Panc1 (cell line): ENCODE measurements at regions not wholly inside any gene's neighbourhood (a gene's known extent, or its start where the extent isn't known, plus 50 kb on each side); places are given as distances from the start of the nearest gene placed in this dataset.

Experiments used
- ATAC-seq: fragments of 200-7000 bp; cut with Tn5 transposase; 2 replicates; pipeline ENCODE4 v1.9.1; 2020; ENCODE audit warnings: mild to moderate bottlenecking, moderate library complexity
- BruUV-seq: library from RNA; stranded (reverse); fragments of 400-500 nt; replicated peaks from 2 replicates; lab custom pipeline; 2021; lab: Mats Ljungman, UMichigan
- CTCF ChIA-PET: fragments of 300-600 bp; sonication (Branson Sonifier 250); formaldehyde crosslinking; loops from one replicate; lab custom pipeline; 2022; ENCODE audit warnings: antibody characterized with exemption; lab: Charles Lee
- POLR2A ChIA-PET: fragments of 300-600 bp; sonication (Branson Sonifier 250); formaldehyde crosslinking; loops from one replicate; lab custom pipeline; 2022; ENCODE audit warnings: antibody characterized with exemption; lab: Charles Lee
- DNase-seq: peaks from one replicate; pipeline ENCODE4 v3.0.0-alpha.2; 2010; ENCODE audit warnings: low read depth, low spot score
- H3K27ac ChIP-seq: 2 replicates; pipeline ENCODE4 v1.5.1; 2011; ENCODE audit warnings: mild to moderate bottlenecking, low read length, inconsistent platforms
- H3K27me3 ChIP-seq: fragments of 200-500 bp; sonication (Bioruptor generic); 2 replicates; pipeline ENCODE4 v1.6.0; 2014; ENCODE audit warnings: low read length, inconsistent platforms; ENCODE audit not compliant: control insufficient read depth, insufficient read depth
- H3K36me3 ChIP-seq: fragments of 200-500 bp; sonication (Bioruptor generic); 2 replicates; pipeline ENCODE4 v1.5.1; 2014; ENCODE audit warnings: inconsistent platforms, mild to moderate bottlenecking, low read length, moderate library complexity; ENCODE audit not compliant: control insufficient read depth, insufficient read depth
- H3K4me1 ChIP-seq: 2 replicates; pipeline ENCODE4 v1.5.1; 2011; ENCODE audit warnings: inconsistent platforms, mild to moderate bottlenecking, low read length, moderate library complexity; ENCODE audit not compliant: control insufficient read depth, insufficient read depth
- H3K4me3 ChIP-seq, 2 experiments: 2 replicates each; pipeline ENCODE4 v1.5.1; 2011 to 2012; ENCODE audit warnings: low read depth in 2 of 2, low read length in 2 of 2, mild to moderate bottlenecking in 2 of 2, inconsistent platforms in 1 of 2, moderate library complexity in 1 of 2
- H3K9me3 ChIP-seq: fragments of 200-500 bp; sonication (Bioruptor generic); 2 replicates; pipeline ENCODE4 v1.5.1; 2014; ENCODE audit warnings: low read depth, mild to moderate bottlenecking, inconsistent platforms, low read length, moderate library complexity; ENCODE audit not compliant: control insufficient read depth, insufficient read depth
- POLR2AphosphoS5 ChIP-seq: IDR thresholded peaks from 2 replicates; pipeline ENCODE4 v1.6.1; 2012; ENCODE audit warnings: mild to moderate bottlenecking, low read depth, low read length, moderate library complexity
- SIN3A ChIP-seq: IDR thresholded peaks from 2 replicates; pipeline ENCODE4 v1.6.1; 2012; ENCODE audit warnings: low read depth, mild to moderate bottlenecking, low read length, moderate library complexity, borderline replicate concordance; ENCODE audit not compliant: insufficient read depth
- TCF7L2 ChIP-seq: IDR thresholded peaks from 2 replicates; pipeline ENCODE4 v1.6.1; 2011; ENCODE audit warnings: mild to moderate bottlenecking, low read depth, low read length, inconsistent platforms
- in situ Hi-C: cut with HindIII; loops from 2 replicates; pipeline ENCODE4 v1.10.0; 2016; ENCODE audit warnings: low sequenced_read_pairs, low pct_unique_long_range_greater_than_20kb
- intact Hi-C: fragments of 100-400 bp; cut with micrococcal nuclease; formaldehyde crosslinking; loops from one replicate; pipeline ENCODE4 v1.10.0; 2022; ENCODE audit not compliant: unreplicated experiment
- TF ChIP-seq, protein P1 (sequence below), 2 experiments: IDR thresholded peaks; 2 replicates each; pipeline ENCODE4 v1.6.1; 2011 to 2012; ENCODE audit warnings: low read depth in 2 of 2, control low read depth in 1 of 2, low read length in 1 of 2, mild to moderate bottlenecking in 1 of 2, moderate library complexity in 1 of 2; ENCODE audit not compliant: insufficient read depth in 1 of 2
- TF ChIP-seq, protein P2 (sequence below): fragments of 450-650 bp; IDR thresholded peaks from 2 replicates; pipeline ENCODE4 v1.5.1; 2017; ENCODE audit warnings: mild to moderate bottlenecking

DNA sequence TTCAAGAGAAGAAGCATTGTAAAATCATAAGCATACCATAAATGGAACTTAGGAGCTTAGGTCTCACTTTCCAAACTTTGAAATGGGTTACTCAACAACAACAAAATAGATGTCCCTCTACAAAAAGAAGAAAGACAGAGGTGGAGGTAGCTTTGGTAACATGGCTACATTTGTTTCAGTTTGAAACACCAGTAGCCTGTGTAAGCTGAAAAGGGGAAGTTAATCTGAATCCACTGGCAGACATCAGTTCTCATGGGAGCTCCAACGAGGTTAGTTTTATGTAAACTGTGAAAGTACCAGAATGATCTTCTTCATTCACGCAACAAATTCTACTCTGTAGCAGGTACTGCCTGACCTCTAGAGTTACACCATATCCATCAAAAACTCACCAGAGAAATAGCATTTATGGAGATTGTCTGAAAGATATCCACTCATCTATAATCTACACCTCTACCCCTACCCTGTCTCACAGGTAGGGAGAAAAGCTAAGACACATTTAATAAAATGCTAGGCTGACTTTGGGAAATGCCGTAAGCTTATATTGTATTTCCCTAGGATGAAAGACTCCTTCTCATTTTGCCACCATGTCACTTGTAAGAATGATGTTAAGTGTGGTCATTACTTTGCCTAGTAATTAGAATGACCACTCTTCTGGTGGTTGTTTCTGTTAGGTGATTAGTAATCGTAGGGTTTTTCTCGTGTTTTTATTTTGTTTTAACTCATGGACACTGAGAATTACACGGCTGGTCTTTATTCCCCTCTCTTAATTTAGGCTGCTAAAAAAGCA, 224.1 kb downstream of the ASCL1 start:
- ATAC-seq (no peak), DNase-seq (no peak)
- intact Hi-C loops: no loop called here
- H3K4me3 ChIP-seq: no peak overlapping the region
- CTCF ChIA-PET: no interaction called here
- no peaks in the 10 kb centered on the region for H3K36me3 ChIP-seq
- TF ChIP-seq, protein P1, sequence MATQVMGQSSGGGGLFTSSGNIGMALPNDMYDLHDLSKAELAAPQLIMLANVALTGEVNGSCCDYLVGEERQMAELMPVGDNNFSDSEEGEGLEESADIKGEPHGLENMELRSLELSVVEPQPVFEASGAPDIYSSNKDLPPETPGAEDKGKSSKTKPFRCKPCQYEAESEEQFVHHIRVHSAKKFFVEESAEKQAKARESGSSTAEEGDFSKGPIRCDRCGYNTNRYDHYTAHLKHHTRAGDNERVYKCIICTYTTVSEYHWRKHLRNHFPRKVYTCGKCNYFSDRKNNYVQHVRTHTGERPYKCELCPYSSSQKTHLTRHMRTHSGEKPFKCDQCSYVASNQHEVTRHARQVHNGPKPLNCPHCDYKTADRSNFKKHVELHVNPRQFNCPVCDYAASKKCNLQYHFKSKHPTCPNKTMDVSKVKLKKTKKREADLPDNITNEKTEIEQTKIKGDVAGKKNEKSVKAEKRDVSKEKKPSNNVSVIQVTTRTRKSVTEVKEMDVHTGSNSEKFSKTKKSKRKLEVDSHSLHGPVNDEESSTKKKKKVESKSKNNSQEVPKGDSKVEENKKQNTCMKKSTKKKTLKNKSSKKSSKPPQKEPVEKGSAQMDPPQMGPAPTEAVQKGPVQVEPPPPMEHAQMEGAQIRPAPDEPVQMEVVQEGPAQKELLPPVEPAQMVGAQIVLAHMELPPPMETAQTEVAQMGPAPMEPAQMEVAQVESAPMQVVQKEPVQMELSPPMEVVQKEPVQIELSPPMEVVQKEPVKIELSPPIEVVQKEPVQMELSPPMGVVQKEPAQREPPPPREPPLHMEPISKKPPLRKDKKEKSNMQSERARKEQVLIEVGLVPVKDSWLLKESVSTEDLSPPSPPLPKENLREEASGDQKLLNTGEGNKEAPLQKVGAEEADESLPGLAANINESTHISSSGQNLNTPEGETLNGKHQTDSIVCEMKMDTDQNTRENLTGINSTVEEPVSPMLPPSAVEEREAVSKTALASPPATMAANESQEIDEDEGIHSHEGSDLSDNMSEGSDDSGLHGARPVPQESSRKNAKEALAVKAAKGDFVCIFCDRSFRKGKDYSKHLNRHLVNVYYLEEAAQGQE (IDR thresholded peaks at IDR 0.05; ENCODE audit: insufficient read depth in 1 of 2, low read depth in 2 of 2, low read length in 1 of 2): no peak
- TF ChIP-seq TCF7L2: no peak
- TF ChIP-seq, protein P2, sequence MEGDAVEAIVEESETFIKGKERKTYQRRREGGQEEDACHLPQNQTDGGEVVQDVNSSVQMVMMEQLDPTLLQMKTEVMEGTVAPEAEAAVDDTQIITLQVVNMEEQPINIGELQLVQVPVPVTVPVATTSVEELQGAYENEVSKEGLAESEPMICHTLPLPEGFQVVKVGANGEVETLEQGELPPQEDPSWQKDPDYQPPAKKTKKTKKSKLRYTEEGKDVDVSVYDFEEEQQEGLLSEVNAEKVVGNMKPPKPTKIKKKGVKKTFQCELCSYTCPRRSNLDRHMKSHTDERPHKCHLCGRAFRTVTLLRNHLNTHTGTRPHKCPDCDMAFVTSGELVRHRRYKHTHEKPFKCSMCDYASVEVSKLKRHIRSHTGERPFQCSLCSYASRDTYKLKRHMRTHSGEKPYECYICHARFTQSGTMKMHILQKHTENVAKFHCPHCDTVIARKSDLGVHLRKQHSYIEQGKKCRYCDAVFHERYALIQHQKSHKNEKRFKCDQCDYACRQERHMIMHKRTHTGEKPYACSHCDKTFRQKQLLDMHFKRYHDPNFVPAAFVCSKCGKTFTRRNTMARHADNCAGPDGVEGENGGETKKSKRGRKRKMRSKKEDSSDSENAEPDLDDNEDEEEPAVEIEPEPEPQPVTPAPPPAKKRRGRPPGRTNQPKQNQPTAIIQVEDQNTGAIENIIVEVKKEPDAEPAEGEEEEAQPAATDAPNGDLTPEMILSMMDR: no peak
- no peak for TF ChIP-seq SIN3A
- TF ChIP-seq POLR2AphosphoS5: no peak
- H3K27me3 ChIP-seq: no peaks in the 10 kb centered on the region
- POLR2A ChIA-PET: no interaction called here
- no TSS peak for BruUV-seq
- no peak overlapping the region for H3K27ac ChIP-seq
- in situ Hi-C loops: no loop called here
- no peaks in the 10 kb centered on the region; the same call in 1 of the 2 replicates for H3K9me3 ChIP-seq
- no peaks in the 10 kb centered on the region for H3K4me1 ChIP-seq

DNA sequence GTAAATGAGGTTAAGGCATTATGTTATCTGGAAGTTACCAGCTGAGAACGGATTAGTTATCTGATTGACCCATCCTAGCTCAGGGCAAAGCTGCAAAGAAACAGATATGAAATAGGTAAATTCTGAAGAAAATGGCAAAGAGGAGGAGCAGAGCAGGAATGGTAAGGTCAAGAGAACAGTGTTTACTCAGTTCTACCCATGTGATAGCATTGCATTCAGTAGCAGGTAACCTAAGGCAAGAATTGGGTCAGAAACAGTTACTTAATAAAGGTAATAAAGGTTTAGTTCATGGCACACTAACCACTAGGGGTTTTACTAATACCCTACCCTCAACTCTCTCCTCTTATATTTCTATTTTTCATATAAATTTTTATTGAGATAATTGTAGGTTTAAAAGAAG, 224.8 kb downstream of the ASCL1 start:
- intact Hi-C loops (no loop called here), in situ Hi-C loops (no loop called here)
- POLR2A ChIA-PET: no interaction called here
- CTCF ChIA-PET: no interaction called here
- H3K27me3 ChIP-seq: no peaks in the 10 kb centered on the region
- no peaks in the 10 kb centered on the region; the same call in 1 of the 2 replicates for H3K9me3 ChIP-seq
- H3K27ac ChIP-seq: no peak overlapping the region
- no TSS peak for BruUV-seq
- TF ChIP-seq, protein P1 (IDR thresholded peaks at IDR 0.05; ENCODE audit: insufficient read depth in 1 of 2, low read depth in 2 of 2, low read length in 1 of 2): no peak
- TF ChIP-seq, protein P2: no peak
- TF ChIP-seq SIN3A: no peak
- TF ChIP-seq TCF7L2: no peak
- TF ChIP-seq POLR2AphosphoS5: no peak
- no peak overlapping the region for H3K4me3 ChIP-seq
- no peaks in the 10 kb centered on the region for H3K36me3 ChIP-seq
- H3K4me1 ChIP-seq: no peaks in the 10 kb centered on the region
- ATAC-seq: no peak
- DNase-seq: no peak
